Upper lobe of left lung (tissue), 6 donors: ENCODE measurements at regions not wholly inside any gene's neighbourhood (a gene's known extent, or its start where the extent isn't known, plus 50 kb on each side); places are given as distances from the start of the nearest gene placed in this dataset.

ENCODE experiments used
- ATAC-seq, 2 donors: fragments of 200-7000 bp; cut with Tn5 transposase; one replicate each; pipeline ENCODE4 v1.9.1; 2022; ENCODE audit warnings: mild to moderate bottlenecking in 2 of 2, moderate library complexity in 2 of 2; ENCODE audit not compliant: low FRiP score in 2 of 2
- DNase-seq, 2 donors: peaks; one replicate each; pipeline ENCODE4 v3.0.0-alpha.2; 2019 to 2020
- H3K27ac ChIP-seq, 4 donors: fragments of 200-600 bp; sonication (generic); one replicate each; pipeline ENCODE4 v1.5.1; 2016 to 2019
- H3K27me3 ChIP-seq, 4 donors: fragments of 200-600 bp; sonication (generic); one replicate each; pipeline ENCODE4 v1.5.1; 2017 to 2019
- H3K36me3 ChIP-seq, 4 donors: fragments of 200-600 bp; sonication (generic); one replicate each; pipeline ENCODE4 v1.5.1; 2016 to 2019
- H3K4me1 ChIP-seq, 4 donors: fragments of 200-600 bp; sonication (generic); one replicate each; pipeline ENCODE4 v1.5.1; 2018 to 2019
- H3K4me3 ChIP-seq, 4 donors: fragments of 200-600 bp; sonication (generic); one replicate each; pipeline ENCODE4 v1.5.1; 2017 to 2019; ENCODE audit warnings: mild to moderate bottlenecking in 2 of 4, moderate library complexity in 1 of 4
- H3K9me3 ChIP-seq, 4 donors: fragments of 200-600 bp; sonication (generic); one replicate each; pipeline ENCODE4 v1.5.1; 2018 to 2019
- EP300 ChIP-seq, 4 donors: sonication (generic); formaldehyde crosslinking; IDR thresholded peaks; one replicate each; pipeline ENCODE4 v1.5.1; 2017; ENCODE audit warnings: antibody characterized with exemption in 4 of 4, control low read depth in 2 of 4
- POLR2A ChIP-seq, 4 donors: fragments of 450-650 bp; IDR thresholded peaks; one replicate each; pipeline ENCODE4 v1.5.1; 2016 to 2017; ENCODE audit warnings: antibody characterized with exemption in 4 of 4, mild to moderate bottlenecking in 2 of 4
- POLR2AphosphoS5 ChIP-seq, 2 donors: sonication (generic); formaldehyde crosslinking; IDR thresholded peaks; one replicate each; pipeline ENCODE4 v1.5.1; 2017; ENCODE audit warnings: antibody characterized with exemption in 2 of 2
- WGBS, 2 donors: methylation state at CpG; one replicate each; pipeline ENCODE4 v1.1.5; 2017 to 2018; 5-methylcytosine and 5-hydroxymethylcytosine counted together
- TF ChIP-seq, protein P1 (sequence below), 6 experiments: fragments of 450-650 bp in 4 of 6; fragments of 200-600 bp in 2 of 6; sonication (generic) in 2 of 6; IDR thresholded peaks; one replicate each; pipeline ENCODE4 v1.5.1; 2016 to 2019; ENCODE audit warnings: antibody characterized with exemption in 6 of 6
- donor health status: DM: no; HTN: no; CAD: no; lungs with moderate emphysema.
- donor health status: DM: no; HTN: yes; CAD: no; lungs with severe emphysema.

DNA sequence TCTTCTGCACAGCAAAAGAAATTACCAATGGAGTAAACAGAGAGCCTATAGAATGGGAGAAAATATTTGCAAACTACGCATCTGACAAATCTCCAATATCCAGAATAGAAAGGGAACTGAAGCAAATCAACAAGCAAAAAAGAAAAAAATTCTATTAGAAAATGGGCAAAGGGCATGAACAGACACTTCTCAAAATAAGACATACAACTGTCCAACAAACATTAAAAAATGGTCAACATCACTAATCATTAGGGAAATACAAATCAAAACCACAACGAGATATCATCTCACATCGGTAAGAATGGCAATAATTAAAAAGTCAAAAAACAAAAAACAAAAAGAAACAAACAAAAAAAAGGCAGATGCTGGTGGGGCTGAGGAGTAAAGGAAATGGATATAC is 356.4 kb downstream of the ADCYAP1 start:
- no peaks in the 10 kb centered on the region for H3K36me3 ChIP-seq
- no peak for TF ChIP-seq POLR2AphosphoS5 (IDR thresholded peaks at IDR 0.05)
- WGBS, 2 donors = 95 to 98% methylated on average over 3 of the region's 3 CpGs

DNA sequence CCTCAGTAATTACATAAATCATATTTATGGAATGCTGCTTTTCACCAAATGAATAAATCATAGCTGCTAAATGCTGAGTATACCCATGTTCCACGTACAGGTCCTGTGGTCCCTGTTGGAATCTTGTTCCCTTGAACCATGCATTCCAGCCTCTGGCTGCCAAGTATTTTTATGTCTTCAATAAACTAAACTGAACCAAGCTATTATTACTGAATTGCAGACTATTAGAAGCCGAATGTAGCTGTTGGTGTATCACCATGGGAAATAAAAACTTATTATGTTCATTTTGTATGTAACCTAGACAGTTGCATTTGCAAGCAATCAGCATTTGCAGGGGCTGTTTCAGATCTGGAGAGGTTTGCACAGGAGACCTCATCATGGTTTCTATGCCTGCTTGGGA is 362.4 kb downstream of the ADCYAP1 start:
- peaks cover 0 to 7% (median 0%) of the 10 kb centered on the region in 4 donors for H3K9me3 ChIP-seq
- H3K4me3 ChIP-seq = no peak overlapping the region
- H3K4me1 ChIP-seq = no peaks in the 10 kb centered on the region
- ATAC-seq (no peak), DNase-seq (no peak)
- no peak for TF ChIP-seq POLR2AphosphoS5 (IDR thresholded peaks at IDR 0.05)
- no peak for TF ChIP-seq POLR2A (IDR thresholded peaks at IDR 0.05)
- no peak for TF ChIP-seq EP300 (IDR thresholded peaks at IDR 0.05)
- TF ChIP-seq, protein P1, sequence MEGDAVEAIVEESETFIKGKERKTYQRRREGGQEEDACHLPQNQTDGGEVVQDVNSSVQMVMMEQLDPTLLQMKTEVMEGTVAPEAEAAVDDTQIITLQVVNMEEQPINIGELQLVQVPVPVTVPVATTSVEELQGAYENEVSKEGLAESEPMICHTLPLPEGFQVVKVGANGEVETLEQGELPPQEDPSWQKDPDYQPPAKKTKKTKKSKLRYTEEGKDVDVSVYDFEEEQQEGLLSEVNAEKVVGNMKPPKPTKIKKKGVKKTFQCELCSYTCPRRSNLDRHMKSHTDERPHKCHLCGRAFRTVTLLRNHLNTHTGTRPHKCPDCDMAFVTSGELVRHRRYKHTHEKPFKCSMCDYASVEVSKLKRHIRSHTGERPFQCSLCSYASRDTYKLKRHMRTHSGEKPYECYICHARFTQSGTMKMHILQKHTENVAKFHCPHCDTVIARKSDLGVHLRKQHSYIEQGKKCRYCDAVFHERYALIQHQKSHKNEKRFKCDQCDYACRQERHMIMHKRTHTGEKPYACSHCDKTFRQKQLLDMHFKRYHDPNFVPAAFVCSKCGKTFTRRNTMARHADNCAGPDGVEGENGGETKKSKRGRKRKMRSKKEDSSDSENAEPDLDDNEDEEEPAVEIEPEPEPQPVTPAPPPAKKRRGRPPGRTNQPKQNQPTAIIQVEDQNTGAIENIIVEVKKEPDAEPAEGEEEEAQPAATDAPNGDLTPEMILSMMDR (IDR thresholded peaks at IDR 0.05) = no peak
- H3K36me3 ChIP-seq = no peaks in the 10 kb centered on the region
- H3K27me3 ChIP-seq = no peaks in the 10 kb centered on the region
- WGBS, 2 donors = 74 to 75% methylated on average over 2 of the region's 2 CpGs
- H3K27ac ChIP-seq = no peak overlapping the region

More for the DNA sequence above, 356.4 kb downstream of the ADCYAP1 start:
- no peak for DNase-seq
- H3K4me1 ChIP-seq = no peaks in the 10 kb centered on the region
- H3K9me3 ChIP-seq = peaks cover 0 to 7% (median 0%) of the 10 kb centered on the region in 4 donors
- no peaks in the 10 kb centered on the region for H3K27me3 ChIP-seq
- no peak for ATAC-seq
- H3K4me3 ChIP-seq = no peak overlapping the region
- H3K27ac ChIP-seq = no peak overlapping the region

DNA sequence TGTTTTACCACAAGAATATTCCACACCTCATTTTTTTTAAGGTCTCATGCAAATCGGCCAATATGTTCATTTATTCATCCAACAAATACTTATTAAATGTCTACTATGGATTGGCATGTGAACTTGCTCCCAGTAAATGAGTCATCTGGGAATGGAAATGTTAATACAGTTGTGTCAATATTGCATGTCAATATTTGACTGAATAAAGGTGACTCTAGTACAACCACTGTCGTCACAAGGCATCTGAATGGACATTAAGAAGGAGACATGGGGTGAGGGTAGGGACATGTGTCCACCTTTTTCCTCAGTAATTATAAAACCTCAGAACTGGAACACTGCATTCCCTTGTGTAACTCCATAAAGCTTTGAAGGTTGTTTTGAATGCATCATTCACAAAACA is 365.4 kb downstream of the ADCYAP1 start:
- H3K27ac ChIP-seq = no peak overlapping the region
- no peak for DNase-seq
- H3K27me3 ChIP-seq = no peaks in the 10 kb centered on the region
- WGBS, 2 donors = 57 to 71% methylated on average over 2 of the region's 2 CpGs
- H3K36me3 ChIP-seq = no peaks in the 10 kb centered on the region
- no peak overlapping the region for H3K4me3 ChIP-seq
- H3K9me3 ChIP-seq = no peaks in the 10 kb centered on the region
- no peaks in the 10 kb centered on the region for H3K4me1 ChIP-seq
- ATAC-seq = no peak
- TF ChIP-seq EP300 (IDR thresholded peaks at IDR 0.05) = no peak
- TF ChIP-seq, protein P1 (IDR thresholded peaks at IDR 0.05) = no peak
- no peak for TF ChIP-seq POLR2AphosphoS5 (IDR thresholded peaks at IDR 0.05)
- TF ChIP-seq POLR2A (IDR thresholded peaks at IDR 0.05) = no peak

DNA sequence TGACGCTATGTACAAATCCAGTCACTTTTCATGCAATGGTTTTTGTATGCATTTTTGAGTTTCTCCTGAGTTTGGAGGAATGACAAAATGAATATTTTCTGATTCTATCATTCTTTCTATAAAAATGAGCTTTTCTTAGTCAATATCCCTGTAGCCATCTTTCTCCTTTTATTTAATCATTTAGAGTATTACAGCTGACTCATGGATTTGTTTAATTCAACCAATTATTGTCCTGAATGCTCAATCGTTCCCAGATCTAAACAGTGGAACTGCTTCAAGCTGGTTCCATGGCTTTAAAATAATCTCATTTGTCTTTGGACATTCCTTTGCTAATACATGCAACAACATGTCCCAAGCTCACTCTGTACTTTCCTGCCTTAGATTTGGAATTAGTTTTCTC is 368.8 kb downstream of the ADCYAP1 start:
- H3K9me3 ChIP-seq = no peaks in the 10 kb centered on the region
- no peak overlapping the region for H3K27ac ChIP-seq
- DNase-seq (no peak), ATAC-seq (no peak)
- TF ChIP-seq, protein P1 (IDR thresholded peaks at IDR 0.05) = no peak
- TF ChIP-seq POLR2A (IDR thresholded peaks at IDR 0.05) (no peak), EP300 (IDR thresholded peaks at IDR 0.05) (no peak), POLR2AphosphoS5 (IDR thresholded peaks at IDR 0.05) (no peak)
- H3K27me3 ChIP-seq = no peaks in the 10 kb centered on the region
- H3K4me3 ChIP-seq = no peak overlapping the region
- no peaks in the 10 kb centered on the region for H3K4me1 ChIP-seq
- WGBS, 2 donors = 74 to 75% methylated on average over 2 of the region's 2 CpGs
- H3K36me3 ChIP-seq = no peaks in the 10 kb centered on the region

DNA sequence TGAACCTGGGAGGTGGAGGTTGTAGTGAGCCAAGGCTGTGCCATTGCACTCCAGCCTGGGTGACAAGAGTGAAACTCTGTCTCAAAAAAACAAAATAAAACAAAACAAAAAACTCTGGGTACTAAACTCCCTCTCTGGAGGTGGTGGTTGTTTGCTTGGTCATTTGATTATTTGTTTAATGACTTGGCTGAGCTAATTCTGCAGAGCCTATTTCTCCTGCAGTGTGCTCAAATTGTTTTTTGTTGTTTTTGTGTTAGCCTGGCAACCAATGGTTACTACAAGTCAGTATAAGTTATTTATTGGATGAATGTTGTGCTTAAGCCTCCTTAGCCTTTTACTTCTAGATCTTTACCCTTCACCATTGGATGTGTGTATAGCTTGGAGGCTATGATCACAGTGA is 387.5 kb downstream of the ADCYAP1 start:
- TF ChIP-seq POLR2A (IDR thresholded peaks at IDR 0.05) (no peak), EP300 (IDR thresholded peaks at IDR 0.05) (no peak), POLR2AphosphoS5 (IDR thresholded peaks at IDR 0.05) (no peak)
- TF ChIP-seq, protein P1 (IDR thresholded peaks at IDR 0.05) = no peak
- Histone ChIP-seq H3K4me1 (no peaks in the 10 kb centered on the region), H3K36me3 (no peaks in the 10 kb centered on the region), H3K27ac (no peak overlapping the region), H3K27me3 (no peaks in the 10 kb centered on the region), H3K4me3 (no peak overlapping the region), H3K9me3 (no peaks in the 10 kb centered on the region)
- DNase-seq = no peak
- ATAC-seq = no peak
